ENCODE measurements at regions not wholly inside any gene's neighbourhood (a gene's known extent, or its start where the extent isn't known, plus 50 kb on each side); places are given as distances from the start of the nearest gene placed in this dataset.

GRCh38 chr21:22711636-22712035 lies 1713.4 kb downstream of the NCAM2 start:
- no peak for TF ChIP-seq CTCF (IDR thresholded peaks at IDR 0.05; ENCODE audit: insufficient read depth, low read depth, low read length)
- POLR2A ChIA-PET, result no interaction called here
- Histone ChIP-seq H3K27me3 (ENCODE audit: control insufficient read depth, insufficient read depth, low read length) (no peaks in the 10 kb centered on the region), H3K4me3 (ENCODE audit: low read depth, low read length) (no peak overlapping the region), H3K36me3 (ENCODE audit: control insufficient read depth, insufficient read depth, low read length) (no peaks in the 10 kb centered on the region)
- CTCF ChIA-PET, result no interaction called here
- DNase-seq (ENCODE audit: low read depth), result no peak

GRCh38 chr21:22725436-22725835 lies 1727.2 kb downstream of the NCAM2 start:
- no peak for TF ChIP-seq CTCF (IDR thresholded peaks at IDR 0.05; ENCODE audit: insufficient read depth, low read depth, low read length)
- CTCF ChIA-PET, result no interaction called here
- POLR2A ChIA-PET, result no interaction called here
- no peak overlapping the region for H3K4me3 ChIP-seq (ENCODE audit: low read depth, low read length)
- no peak for DNase-seq (ENCODE audit: low read depth)
- no peaks in the 10 kb centered on the region for H3K27me3 ChIP-seq (ENCODE audit: control insufficient read depth, insufficient read depth, low read length)
- no peaks in the 10 kb centered on the region for H3K36me3 ChIP-seq (ENCODE audit: control insufficient read depth, insufficient read depth, low read length)

- no peak for DNase-seq (ENCODE audit: low read depth)
- TF ChIP-seq CTCF (IDR thresholded peaks at IDR 0.05; ENCODE audit: insufficient read depth, low read depth, low read length), result no peak
- ChIA-PET POLR2A (no interaction called here), CTCF (no interaction called here)
- Histone ChIP-seq H3K27me3 (ENCODE audit: control insufficient read depth, insufficient read depth, low read length) (no peaks in the 10 kb centered on the region), H3K36me3 (ENCODE audit: control insufficient read depth, insufficient read depth, low read length) (no peaks in the 10 kb centered on the region), H3K4me3 (ENCODE audit: low read depth, low read length) (no peak overlapping the region)
Observed at GRCh38 chr21:22728091-22728490, 1729.9 kb downstream of the NCAM2 start.

GRCh38 chr21:22743085-22743484 lies 1744.9 kb downstream of the NCAM2 start:
- no peak for TF ChIP-seq CTCF (IDR thresholded peaks at IDR 0.05; ENCODE audit: insufficient read depth, low read depth, low read length)
- DNase-seq (ENCODE audit: low read depth), result no peak
- Histone ChIP-seq H3K4me3 (ENCODE audit: low read depth, low read length) (no peak overlapping the region), H3K27me3 (ENCODE audit: control insufficient read depth, insufficient read depth, low read length) (no peaks in the 10 kb centered on the region), H3K36me3 (ENCODE audit: control insufficient read depth, insufficient read depth, low read length) (no peaks in the 10 kb centered on the region)
- ChIA-PET POLR2A (no interaction called here), CTCF (no interaction called here)

GRCh38 chr21:22754746-22755145 lies 1756.5 kb downstream of the NCAM2 start:
- Histone ChIP-seq H3K27me3 (ENCODE audit: control insufficient read depth, insufficient read depth, low read length) (no peaks in the 10 kb centered on the region), H3K4me3 (ENCODE audit: low read depth, low read length) (no peak overlapping the region), H3K36me3 (ENCODE audit: control insufficient read depth, insufficient read depth, low read length) (no peaks in the 10 kb centered on the region)
- TF ChIP-seq CTCF (IDR thresholded peaks at IDR 0.05; ENCODE audit: insufficient read depth, low read depth, low read length), result no peak
- ChIA-PET POLR2A (no interaction called here), CTCF (interaction anchor here (0.9 kb wide), 1 partner anchor 45 kb away, joined by 3 read pairs; no protein-coding TSS in a partner anchor)
- DNase-seq (ENCODE audit: low read depth), result no peak
